ENCODE measurements at regions not wholly inside any gene's neighbourhood (a gene's known extent, or its start where the extent isn't known, plus 50 kb on each side); places are given as distances from the start of the nearest gene placed in this dataset.

DNA sequence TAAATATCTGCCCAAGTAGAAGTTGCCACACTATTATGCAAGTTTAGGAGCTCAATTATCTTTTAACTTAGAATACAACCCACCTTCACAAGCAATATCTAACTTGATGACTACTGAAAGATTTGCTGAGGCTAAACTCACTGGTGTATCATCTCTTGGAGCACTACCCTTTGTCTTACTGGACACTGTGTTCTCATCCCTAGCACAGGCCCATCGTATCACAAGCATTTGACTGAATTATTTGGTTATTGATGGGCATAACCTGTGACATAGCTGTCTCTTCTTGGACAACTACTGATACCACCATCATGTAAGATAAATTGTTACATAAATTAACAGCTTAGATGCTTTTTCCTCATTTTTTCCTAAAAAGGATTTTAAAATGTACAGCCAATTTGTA, 216.2 kb upstream of the THBS1 start:
- Histone ChIP-seq H3K4me3 (ENCODE audit: low read depth, low read length) (no peak overlapping the region), H3K9me3 (ENCODE audit: control insufficient read depth, insufficient read depth, low read length) (no peaks in the 10 kb centered on the region), H3K36me3 (ENCODE audit: control insufficient read depth, insufficient read depth, low read length) (peaks cover under 1% of the 10 kb centered on the region), H3K9ac (ENCODE audit: low read depth, low read length) (no peak overlapping the region), H3K4me1 (ENCODE audit: control insufficient read depth, insufficient read depth, low read length) (no peaks in the 10 kb centered on the region), H3K27me3 (ENCODE audit: control insufficient read depth, insufficient read depth, low read length) (no peaks in the 10 kb centered on the region)

DNA sequence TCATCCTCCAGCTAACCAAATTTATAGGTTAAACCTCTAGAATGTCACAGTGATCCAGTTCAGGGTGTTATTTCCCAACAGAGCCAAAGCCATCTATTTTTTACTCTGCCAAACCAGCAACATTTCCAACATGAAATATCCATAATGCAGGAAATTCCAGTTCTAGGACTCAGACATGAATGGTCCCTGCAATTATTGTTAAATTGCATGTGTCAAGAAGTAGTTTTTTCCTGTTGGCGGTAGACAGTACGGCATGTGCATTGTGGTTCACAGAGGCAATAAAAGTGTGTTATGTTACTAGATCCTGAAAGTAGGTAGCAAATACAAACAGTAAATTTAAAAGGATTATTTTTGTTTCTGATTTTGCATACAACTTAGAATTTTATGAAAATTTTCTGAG, 215.7 kb upstream of the THBS1 start:
- no peaks in the 10 kb centered on the region for H3K27me3 ChIP-seq (ENCODE audit: control insufficient read depth, insufficient read depth, low read length)
- no peaks in the 10 kb centered on the region for H3K4me1 ChIP-seq (ENCODE audit: control insufficient read depth, insufficient read depth, low read length)
- H3K36me3 ChIP-seq (ENCODE audit: control insufficient read depth, insufficient read depth, low read length) = peaks cover 4% of the 10 kb centered on the region
- no peak overlapping the region for H3K4me3 ChIP-seq (ENCODE audit: low read depth, low read length)
- no peak overlapping the region for H3K9ac ChIP-seq (ENCODE audit: low read depth, low read length)
- no peaks in the 10 kb centered on the region for H3K9me3 ChIP-seq (ENCODE audit: control insufficient read depth, insufficient read depth, low read length)

DNA sequence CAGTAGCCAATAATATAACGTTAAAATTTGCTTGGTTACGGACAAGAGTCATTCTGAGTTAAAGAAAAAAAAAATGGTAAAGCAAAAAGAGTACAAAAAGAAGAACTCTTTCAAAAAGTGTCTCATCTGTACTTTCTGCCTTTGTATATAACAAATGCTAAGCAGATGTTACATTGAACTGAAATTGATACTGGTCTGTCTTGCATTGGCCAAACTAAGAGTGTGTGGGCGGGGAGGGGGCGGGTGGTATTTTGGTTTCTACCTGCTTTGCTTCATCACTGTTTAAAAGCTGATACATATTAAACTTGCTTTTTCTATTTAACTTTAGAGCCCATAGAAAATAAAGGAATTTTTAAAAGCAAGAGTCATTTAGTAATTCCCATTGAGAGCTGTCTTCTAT, 215.0 kb upstream of the THBS1 start:
- no peaks in the 10 kb centered on the region for H3K27me3 ChIP-seq (ENCODE audit: control insufficient read depth, insufficient read depth, low read length)
- no peaks in the 10 kb centered on the region for H3K9me3 ChIP-seq (ENCODE audit: control insufficient read depth, insufficient read depth, low read length)
- H3K9ac ChIP-seq (ENCODE audit: low read depth, low read length) = no peak overlapping the region
- no peaks in the 10 kb centered on the region for H3K4me1 ChIP-seq (ENCODE audit: control insufficient read depth, insufficient read depth, low read length)
- no peak overlapping the region for H3K4me3 ChIP-seq (ENCODE audit: low read depth, low read length)
- peaks cover 4% of the 10 kb centered on the region for H3K36me3 ChIP-seq (ENCODE audit: control insufficient read depth, insufficient read depth, low read length)

DNA sequence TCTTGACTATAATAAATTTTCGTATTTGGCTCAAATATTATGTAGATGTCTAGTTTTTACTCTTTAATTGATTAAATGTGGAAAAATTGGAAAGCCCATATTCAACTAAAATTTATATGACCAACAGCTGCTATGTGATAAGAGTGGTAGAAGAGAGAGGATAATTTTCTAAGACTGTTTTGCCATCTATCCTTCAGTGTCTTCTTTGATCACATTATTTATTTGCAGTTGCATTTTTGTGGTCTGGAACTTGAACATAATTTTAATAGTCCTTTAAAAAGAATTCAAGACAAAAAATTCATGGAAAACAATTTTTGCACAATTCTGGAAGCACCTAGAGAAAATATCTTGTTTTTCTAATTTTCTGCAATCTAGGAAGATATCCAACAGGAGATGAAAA, 213.3 kb upstream of the THBS1 start:
- no peak overlapping the region for H3K4me3 ChIP-seq (ENCODE audit: low read depth, low read length)
- no peaks in the 10 kb centered on the region for H3K27me3 ChIP-seq (ENCODE audit: control insufficient read depth, insufficient read depth, low read length)
- no peak overlapping the region for H3K9ac ChIP-seq (ENCODE audit: low read depth, low read length)
- H3K36me3 ChIP-seq (ENCODE audit: control insufficient read depth, insufficient read depth, low read length) = peaks cover 4% of the 10 kb centered on the region
- H3K4me1 ChIP-seq (ENCODE audit: control insufficient read depth, insufficient read depth, low read length) = no peaks in the 10 kb centered on the region
- no peaks in the 10 kb centered on the region for H3K9me3 ChIP-seq (ENCODE audit: control insufficient read depth, insufficient read depth, low read length)

DNA sequence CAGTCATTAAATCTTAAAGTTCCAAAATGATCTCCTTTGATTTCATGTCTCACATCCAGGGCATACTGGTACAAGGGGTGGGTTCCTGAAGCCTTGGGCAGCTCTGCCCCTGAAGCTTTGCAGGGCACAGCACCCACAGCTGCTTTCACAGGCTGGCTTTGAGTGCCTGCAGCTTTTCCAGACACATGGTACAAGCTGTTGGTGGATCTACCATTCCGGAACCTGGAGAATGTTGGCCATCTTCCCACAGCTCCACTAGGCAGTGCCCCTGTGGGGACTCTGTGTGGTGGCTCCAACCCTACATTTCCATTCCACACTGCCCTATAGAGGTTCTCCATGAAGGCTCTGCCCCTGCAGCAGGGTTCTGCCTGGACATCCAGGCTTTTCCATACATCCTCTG, 211.1 kb upstream of the THBS1 start:
- H3K9ac ChIP-seq (ENCODE audit: low read depth, low read length) = no peak overlapping the region
- no peak overlapping the region for H3K4me3 ChIP-seq (ENCODE audit: low read depth, low read length)
- H3K27me3 ChIP-seq (ENCODE audit: control insufficient read depth, insufficient read depth, low read length) = no peaks in the 10 kb centered on the region
- no peaks in the 10 kb centered on the region for H3K4me1 ChIP-seq (ENCODE audit: control insufficient read depth, insufficient read depth, low read length)
- peaks cover 4% of the 10 kb centered on the region for H3K36me3 ChIP-seq (ENCODE audit: control insufficient read depth, insufficient read depth, low read length)
- no peaks in the 10 kb centered on the region for H3K9me3 ChIP-seq (ENCODE audit: control insufficient read depth, insufficient read depth, low read length)

DNA sequence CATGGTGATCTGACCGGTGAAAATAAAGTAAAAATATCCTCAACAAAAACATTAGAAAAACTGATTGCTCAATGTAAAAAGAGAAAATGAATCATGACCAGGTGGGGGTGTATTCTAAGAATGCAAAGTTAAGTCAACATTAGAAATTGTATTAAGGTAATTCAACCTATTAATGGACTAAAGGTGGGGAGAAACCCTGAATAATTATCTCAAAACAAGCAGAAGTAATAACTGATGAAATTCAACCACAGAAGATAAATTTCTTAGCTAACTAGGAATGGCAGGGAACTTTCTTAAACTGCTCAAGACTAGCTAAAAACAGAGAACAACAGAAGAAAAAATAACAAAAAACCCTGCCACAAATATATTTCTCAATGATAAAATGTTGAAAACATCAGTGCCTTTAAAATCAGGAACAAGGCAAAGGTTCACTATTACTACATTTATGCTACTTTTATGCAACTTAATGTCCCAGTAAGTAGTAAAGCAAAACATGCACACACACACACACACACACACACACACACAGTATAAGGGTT, 204.4 kb upstream of the THBS1 start:
- no peaks in the 10 kb centered on the region for H3K9me3 ChIP-seq (ENCODE audit: control insufficient read depth, insufficient read depth, low read length)
- H3K27me3 ChIP-seq (ENCODE audit: control insufficient read depth, insufficient read depth, low read length) = no peaks in the 10 kb centered on the region
- no peaks in the 10 kb centered on the region for H3K4me1 ChIP-seq (ENCODE audit: control insufficient read depth, insufficient read depth, low read length)
- no peak overlapping the region for H3K4me3 ChIP-seq (ENCODE audit: low read depth, low read length)
- H3K9ac ChIP-seq (ENCODE audit: low read depth, low read length) = no peak overlapping the region
- H3K36me3 ChIP-seq (ENCODE audit: control insufficient read depth, insufficient read depth, low read length) = no peaks in the 10 kb centered on the region

DNA sequence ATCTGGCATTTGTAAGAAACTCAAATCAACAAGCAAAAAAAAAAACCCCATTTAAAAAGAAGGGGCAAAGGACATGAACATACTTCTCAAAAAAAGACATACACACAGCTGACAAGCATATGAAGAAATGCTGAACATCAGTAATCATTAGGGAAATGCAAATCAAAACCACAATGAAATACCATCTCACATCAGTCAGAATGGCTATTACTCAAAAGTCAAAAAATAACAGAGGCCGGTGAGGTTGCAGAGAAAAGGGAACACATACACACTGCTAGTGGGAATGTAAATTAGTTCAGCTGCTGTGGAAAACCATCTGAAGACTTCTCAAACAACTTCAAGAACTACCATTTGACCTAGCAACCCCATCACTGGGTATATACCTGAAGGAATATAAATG, 199.4 kb upstream of the THBS1 start:
- Histone ChIP-seq H3K36me3 (ENCODE audit: control insufficient read depth, insufficient read depth, low read length) (no peaks in the 10 kb centered on the region), H3K4me1 (ENCODE audit: control insufficient read depth, insufficient read depth, low read length) (no peaks in the 10 kb centered on the region), H3K9me3 (ENCODE audit: control insufficient read depth, insufficient read depth, low read length) (no peaks in the 10 kb centered on the region), H3K4me3 (ENCODE audit: low read depth, low read length) (no peak overlapping the region), H3K9ac (ENCODE audit: low read depth, low read length) (no peak overlapping the region), H3K27me3 (ENCODE audit: control insufficient read depth, insufficient read depth, low read length) (no peaks in the 10 kb centered on the region)

DNA sequence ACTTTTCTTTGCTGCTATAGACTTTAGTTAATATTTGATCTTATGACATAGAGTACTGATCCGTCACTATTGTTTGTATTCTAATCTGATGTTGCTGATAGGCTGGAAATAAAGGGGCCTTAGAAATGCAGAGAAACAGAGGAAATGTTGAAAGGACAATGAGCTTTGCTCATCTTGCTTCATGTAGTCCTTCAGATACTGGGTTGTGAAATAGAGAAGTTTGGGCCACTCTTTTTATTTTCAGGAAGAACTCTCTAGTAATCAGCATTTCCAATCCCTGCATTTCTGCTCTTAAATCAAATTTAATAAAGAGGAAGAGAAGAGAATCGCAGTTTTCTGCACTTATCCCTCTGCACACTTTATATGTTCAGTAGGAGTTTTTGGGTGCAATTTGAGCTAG, 192.8 kb upstream of the THBS1 start:
- no peaks in the 10 kb centered on the region for H3K4me1 ChIP-seq (ENCODE audit: control insufficient read depth, insufficient read depth, low read length)
- H3K9me3 ChIP-seq (ENCODE audit: control insufficient read depth, insufficient read depth, low read length) = no peaks in the 10 kb centered on the region
- no peak overlapping the region for H3K4me3 ChIP-seq (ENCODE audit: low read depth, low read length)
- no peak overlapping the region for H3K9ac ChIP-seq (ENCODE audit: low read depth, low read length)
- no peaks in the 10 kb centered on the region for H3K36me3 ChIP-seq (ENCODE audit: control insufficient read depth, insufficient read depth, low read length)
- H3K27me3 ChIP-seq (ENCODE audit: control insufficient read depth, insufficient read depth, low read length) = no peaks in the 10 kb centered on the region

DNA sequence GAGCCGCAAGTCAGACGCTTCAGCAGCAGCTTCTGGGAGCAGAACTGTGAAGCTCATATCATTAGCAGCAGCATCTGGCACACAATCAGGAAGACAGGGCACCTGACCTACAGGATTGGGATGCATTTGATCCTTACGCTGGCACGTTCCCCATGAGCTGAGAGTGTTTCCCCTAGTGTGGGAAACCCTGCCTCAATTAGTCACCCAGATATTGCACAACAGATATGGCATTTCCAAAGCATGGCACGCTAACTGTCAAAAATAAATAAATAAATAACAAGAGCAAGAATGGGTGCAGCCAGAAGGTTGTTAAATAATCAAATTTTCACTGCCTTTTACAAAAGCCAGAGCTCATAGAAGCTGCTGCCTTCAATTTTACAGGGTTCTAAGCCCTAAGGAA, 189.6 kb upstream of the THBS1 start:
- no peaks in the 10 kb centered on the region for H3K4me1 ChIP-seq (ENCODE audit: control insufficient read depth, insufficient read depth, low read length)
- H3K36me3 ChIP-seq (ENCODE audit: control insufficient read depth, insufficient read depth, low read length) = no peaks in the 10 kb centered on the region
- no peaks in the 10 kb centered on the region for H3K27me3 ChIP-seq (ENCODE audit: control insufficient read depth, insufficient read depth, low read length)
- H3K9me3 ChIP-seq (ENCODE audit: control insufficient read depth, insufficient read depth, low read length) = no peaks in the 10 kb centered on the region
- no peak overlapping the region for H3K9ac ChIP-seq (ENCODE audit: low read depth, low read length)
- no peak overlapping the region for H3K4me3 ChIP-seq (ENCODE audit: low read depth, low read length)

DNA sequence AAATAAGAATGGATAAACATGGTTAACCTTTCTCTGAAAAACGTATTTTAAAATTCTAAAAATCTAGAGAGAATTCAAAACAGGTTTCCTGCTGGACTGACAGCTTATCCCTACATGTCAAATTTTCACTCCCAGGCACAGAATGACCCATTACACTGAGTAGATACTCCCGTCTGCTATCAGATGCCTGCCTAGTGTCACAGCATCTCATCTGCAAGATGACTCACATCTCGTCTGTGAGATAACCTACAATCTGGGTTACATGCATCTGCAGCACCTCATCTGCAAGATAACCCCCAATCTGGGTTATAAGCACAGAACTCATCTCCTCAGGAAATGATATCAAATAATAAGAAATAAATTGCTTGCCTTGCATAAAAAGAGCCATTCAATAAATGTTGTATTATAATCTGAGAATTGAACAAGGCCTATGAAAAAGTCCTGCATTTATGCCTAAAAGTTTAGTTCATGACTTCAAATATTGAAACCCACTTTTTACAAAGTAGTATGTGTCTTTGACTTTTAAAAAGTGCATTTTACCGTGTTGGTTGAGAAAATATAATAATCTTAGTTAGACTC, 188.3 kb upstream of the THBS1 start:
- Histone ChIP-seq H3K9ac (ENCODE audit: low read depth, low read length) (no peak overlapping the region), H3K4me3 (ENCODE audit: low read depth, low read length) (no peak overlapping the region), H3K36me3 (ENCODE audit: control insufficient read depth, insufficient read depth, low read length) (no peaks in the 10 kb centered on the region), H3K9me3 (ENCODE audit: control insufficient read depth, insufficient read depth, low read length) (no peaks in the 10 kb centered on the region), H3K27me3 (ENCODE audit: control insufficient read depth, insufficient read depth, low read length) (no peaks in the 10 kb centered on the region), H3K4me1 (ENCODE audit: control insufficient read depth, insufficient read depth, low read length) (no peaks in the 10 kb centered on the region)

DNA sequence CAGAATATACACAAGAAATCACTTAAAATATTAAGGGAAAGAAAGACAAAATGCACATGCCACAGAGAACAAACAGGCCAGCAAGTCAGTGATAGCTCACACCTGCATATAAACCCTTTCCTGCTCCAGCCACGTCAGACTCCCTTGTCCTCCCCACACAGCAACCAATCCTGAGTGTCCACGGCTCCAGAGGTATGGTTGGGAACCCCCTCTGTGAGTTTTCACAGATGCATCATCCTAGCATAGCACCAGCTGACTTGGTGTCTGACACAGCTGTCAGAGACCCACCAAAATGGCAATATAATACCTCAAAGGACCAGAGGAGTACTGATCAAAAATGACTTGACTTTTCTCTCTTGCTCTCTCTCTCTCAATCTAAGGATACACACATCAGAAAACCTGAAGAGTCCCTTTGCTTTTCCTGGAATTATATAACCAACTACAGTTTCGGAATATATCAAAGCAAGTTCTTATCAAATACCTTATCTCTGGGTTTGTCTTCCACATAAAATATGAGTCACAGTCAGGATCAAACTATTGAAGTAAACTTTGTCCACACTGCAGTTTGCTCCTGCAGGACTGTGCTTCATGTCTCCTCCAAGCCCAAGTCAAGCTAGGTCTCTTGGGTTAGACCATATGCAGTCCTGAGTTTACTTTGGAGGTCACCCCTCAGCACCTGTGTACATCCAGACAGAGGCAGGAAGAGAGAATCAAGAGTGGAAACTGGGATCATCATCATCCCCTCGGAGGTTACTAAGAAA, 187.1 kb upstream of the THBS1 start:
- no peaks in the 10 kb centered on the region for H3K9me3 ChIP-seq (ENCODE audit: control insufficient read depth, insufficient read depth, low read length)
- H3K27me3 ChIP-seq (ENCODE audit: control insufficient read depth, insufficient read depth, low read length) = no peaks in the 10 kb centered on the region
- H3K4me3 ChIP-seq (ENCODE audit: low read depth, low read length) = no peak overlapping the region
- no peaks in the 10 kb centered on the region for H3K4me1 ChIP-seq (ENCODE audit: control insufficient read depth, insufficient read depth, low read length)
- no peaks in the 10 kb centered on the region for H3K36me3 ChIP-seq (ENCODE audit: control insufficient read depth, insufficient read depth, low read length)
- no peak overlapping the region for H3K9ac ChIP-seq (ENCODE audit: low read depth, low read length)

DNA sequence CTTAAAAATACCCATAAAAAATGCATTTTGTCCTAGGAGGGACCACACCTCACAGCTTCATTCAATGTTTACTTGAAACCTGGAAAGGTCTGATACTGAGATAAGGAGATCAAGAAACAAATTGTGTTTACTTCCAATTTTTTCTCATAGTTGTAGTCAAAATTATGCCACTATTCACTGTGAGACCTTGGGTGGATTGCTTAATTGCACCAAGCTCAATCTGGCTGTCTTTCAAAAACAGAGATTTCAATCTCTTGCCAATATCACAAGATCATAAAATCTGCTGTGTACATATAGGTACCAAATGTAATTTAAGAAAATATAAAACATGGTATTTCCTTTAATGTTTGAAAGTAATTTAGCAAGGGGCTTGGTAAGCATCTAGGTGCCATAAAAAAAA, 186.4 kb upstream of the THBS1 start:
- Histone ChIP-seq H3K4me3 (ENCODE audit: low read depth, low read length) (no peak overlapping the region), H3K9me3 (ENCODE audit: control insufficient read depth, insufficient read depth, low read length) (no peaks in the 10 kb centered on the region), H3K9ac (ENCODE audit: low read depth, low read length) (no peak overlapping the region), H3K36me3 (ENCODE audit: control insufficient read depth, insufficient read depth, low read length) (no peaks in the 10 kb centered on the region), H3K27me3 (ENCODE audit: control insufficient read depth, insufficient read depth, low read length) (no peaks in the 10 kb centered on the region), H3K4me1 (ENCODE audit: control insufficient read depth, insufficient read depth, low read length) (no peaks in the 10 kb centered on the region)
